GM23338 (cell line): ENCODE measurements at regions not wholly inside any gene's neighbourhood (a gene's known extent, or its start where the extent isn't known, plus 50 kb on each side); places are given as distances from the start of the nearest gene placed in this dataset.

Experiments
- ATAC-seq: fragments of 200-7000 bp; cut with Tn5 transposase; 3 replicates; pipeline ENCODE4 v1.9.1; 2020
- DNase-seq: peaks from one replicate; pipeline ENCODE4 v3.0.0-alpha.2; 2015; ENCODE audit warnings: low spot score
- H2AFZ ChIP-seq: fragments of 200-600 bp; sonication (generic); 2 replicates; pipeline ENCODE4 v1.8.0; 2016; ENCODE audit warnings: antibody characterized with exemption, mild to moderate bottlenecking, moderate library complexity
- H3F3A ChIP-seq: fragments of 200-600 bp; sonication (generic); replicated peaks from 2 replicates; pipeline ENCODE4 v1.8.0; 2017; ENCODE audit warnings: antibody characterized with exemption, mixed run types, low read depth
- H3K27ac ChIP-seq: fragments of 200-600 bp; sonication (generic); 2 replicates; pipeline ENCODE4 v1.6.1; 2016; ENCODE audit warnings: low read depth
- H3K27me3 ChIP-seq: fragments of 200-600 bp; sonication (generic); 2 replicates; pipeline ENCODE4 v1.8.0; 2016; ENCODE audit warnings: mild to moderate bottlenecking, mixed run types, moderate library complexity; ENCODE audit not compliant: insufficient read depth
- H3K36me3 ChIP-seq: fragments of 200-600 bp; sonication (generic); 2 replicates; pipeline ENCODE4 v1.8.0; 2016; ENCODE audit warnings: mild to moderate bottlenecking; ENCODE audit not compliant: insufficient read depth
- H3K4me1 ChIP-seq: fragments of 200-600 bp; sonication (generic); 2 replicates; pipeline ENCODE4 v1.8.0; 2016; ENCODE audit warnings: mild to moderate bottlenecking, moderate library complexity; ENCODE audit not compliant: insufficient read depth
- H3K4me2 ChIP-seq: fragments of 200-600 bp; sonication (generic); 2 replicates; pipeline ENCODE4 v1.7.1; 2017; ENCODE audit warnings: mixed run types
- H3K4me3 ChIP-seq: fragments of 200-600 bp; sonication (generic); 2 replicates; pipeline ENCODE4 v1.6.1; 2016; ENCODE audit warnings: mixed run types
- H3K79me2 ChIP-seq: fragments of 200-600 bp; sonication (generic); replicated peaks from 2 replicates; pipeline ENCODE4 v1.8.0; 2017; ENCODE audit warnings: mild to moderate bottlenecking; ENCODE audit not compliant: insufficient read depth
- H3K9me2 ChIP-seq: fragments of 200-600 bp; sonication (generic); 2 replicates; pipeline ENCODE4 v1.8.0; 2017; ENCODE audit not compliant: insufficient read depth
- H4K20me1 ChIP-seq: fragments of 200-600 bp; sonication (generic); replicated peaks from 2 replicates; pipeline ENCODE4 v1.8.0; 2017; ENCODE audit warnings: mild to moderate bottlenecking; ENCODE audit not compliant: insufficient read depth
- H3K27ac Mint-ChIP-seq: 2 replicates; pipeline ENCODE4 v1.8.0; 2020; ENCODE audit warnings: inconsistent platforms, mild to moderate bottlenecking, moderate library complexity, mixed read lengths
- H3K27me3 Mint-ChIP-seq: 3 replicates; pipeline ENCODE4 v1.8.0; 2022; ENCODE audit warnings: low read depth, mild to moderate bottlenecking, moderate library complexity, mixed read lengths, inconsistent platforms; ENCODE audit not compliant: insufficient read depth, poor library complexity
- H3K36me3 Mint-ChIP-seq: 3 replicates; pipeline ENCODE4 v1.8.0; 2021; ENCODE audit warnings: low read depth, mild to moderate bottlenecking, inconsistent platforms, moderate library complexity, mixed read lengths
- H3K4me1 Mint-ChIP-seq: 3 replicates; pipeline ENCODE4 v1.8.0; 2020; ENCODE audit warnings: mild to moderate bottlenecking, inconsistent platforms, mixed read lengths
- H3K4me3 Mint-ChIP-seq: 3 replicates; pipeline ENCODE4 v1.8.0; 2021; ENCODE audit warnings: moderate library complexity, mild to moderate bottlenecking, inconsistent platforms, mixed read lengths
- H3K9me3 Mint-ChIP-seq: 3 replicates; pipeline ENCODE4 v1.8.0; 2020; ENCODE audit warnings: moderate library complexity, mild to moderate bottlenecking, inconsistent platforms, mixed read lengths
- CREB1 ChIP-seq: fragments of 250-450 bp; sonication (Bioruptor Pico); IDR thresholded peaks from 2 replicates; pipeline ENCODE4 v1.5.0; 2020; ENCODE audit warnings: low read depth, mild to moderate bottlenecking, moderate library complexity
- EZH2 ChIP-seq: fragments of 200-600 bp; sonication (generic); IDR thresholded peaks from one replicate; pipeline ENCODE4 v1.8.0; 2017; ENCODE audit warnings: antibody characterized with exemption, mild to moderate bottlenecking, low read depth; ENCODE audit not compliant: unreplicated experiment
- EZH2phosphoT487 ChIP-seq: fragments of 200-600 bp; sonication (generic); IDR thresholded peaks from one replicate; pipeline ENCODE4 v1.8.1; 2018; ENCODE audit warnings: antibody characterized with exemption; ENCODE audit not compliant: unreplicated experiment
- JUNB ChIP-seq: IDR thresholded peaks from one replicate; pipeline ENCODE4 v1.6.1; 2016; ENCODE audit warnings: antibody characterized with exemption; ENCODE audit not compliant: unreplicated experiment
- NANOG ChIP-seq: IDR thresholded peaks from 2 replicates; pipeline ENCODE4 v1.6.1; 2016; ENCODE audit warnings: antibody characterized with exemption, borderline replicate concordance
- POLR2AphosphoS5 ChIP-seq: IDR thresholded peaks from 2 replicates; pipeline ENCODE4 v1.6.1; 2016; ENCODE audit warnings: antibody characterized with exemption, low read depth
- STAT1 ChIP-seq: IDR thresholded peaks from one replicate; pipeline ENCODE4 v1.6.1; 2016; ENCODE audit warnings: antibody characterized with exemption; ENCODE audit not compliant: unreplicated experiment
- ZNF114 ChIP-seq: fragments of 250-450 bp; sonication (Bioruptor Pico); IDR thresholded peaks from 2 replicates; pipeline ENCODE4 v1.5.0; 2020; ENCODE audit warnings: mild to moderate bottlenecking, moderate library complexity
- ZNF331 ChIP-seq: fragments of 250-450 bp; sonication (Bioruptor Pico); IDR thresholded peaks from 2 replicates; pipeline ENCODE4 v1.5.0; 2020; ENCODE audit warnings: low read depth, mild to moderate bottlenecking, moderate library complexity
- TF ChIP-seq, protein P1 (sequence below): IDR thresholded peaks from one replicate; pipeline ENCODE4 v1.6.1; 2018; ENCODE audit warnings: antibody characterized with exemption; ENCODE audit not compliant: unreplicated experiment
- TF ChIP-seq, protein P2 (sequence below): IDR thresholded peaks from 2 replicates; pipeline ENCODE4 v1.6.1; 2016; ENCODE audit warnings: antibody characterized with exemption
- TF ChIP-seq, protein P3 (sequence below): fragments of 250-450 bp; sonication (Bioruptor Pico); IDR thresholded peaks from 2 replicates; pipeline ENCODE4 v1.5.0; 2020; ENCODE audit warnings: mild to moderate bottlenecking, moderate library complexity
- TF ChIP-seq, protein P4 (sequence below), 2 experiments: fragments of 200-600 bp in 1 of 2; sonication (generic) in 1 of 2; conservative IDR thresholded peaks; 2 replicates each; pipeline versions ENCODE4 v1.5.1 to v1.6.1; 2016 to 2017; ENCODE audit warnings: antibody characterized with exemption in 2 of 2, low read depth in 2 of 2, mild to moderate bottlenecking in 2 of 2, moderate library complexity in 1 of 2

DNA sequence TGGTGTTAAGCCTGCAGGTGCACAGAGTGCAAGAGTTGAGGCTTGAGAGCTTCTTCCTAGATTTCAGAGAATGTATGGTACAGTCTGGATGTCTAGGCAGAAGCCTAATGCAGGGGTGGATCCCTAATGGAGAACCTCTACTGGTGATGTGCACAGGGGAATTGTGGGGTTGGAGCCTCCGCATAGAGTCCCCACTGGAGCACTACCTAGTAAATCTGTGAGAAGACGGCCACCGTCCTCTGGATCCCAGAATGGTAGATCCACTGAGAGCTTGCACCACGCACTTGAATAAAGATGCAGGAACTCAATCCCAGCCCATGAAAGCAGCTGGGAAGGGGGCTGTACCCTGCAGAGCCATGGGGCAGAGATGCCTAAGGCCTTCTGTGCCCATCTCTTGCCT, 699.4 kb upstream of the FAM174A start:
- DNase-seq (no peak), ATAC-seq (no peak)
- Mint-ChIP-seq H3K4me1 (no peaks in the 10 kb centered on the region), H3K27ac (no peak overlapping the region), H3K9me3 (no peaks in the 10 kb centered on the region), H3K27me3 (no peaks in the 10 kb centered on the region), H3K4me3 (no peak overlapping the region), H3K36me3 (no peaks in the 10 kb centered on the region)
- no peak overlapping the region for H3K4me3 ChIP-seq
- no peaks in the 10 kb centered on the region for H3F3A ChIP-seq
- no peaks in the 10 kb centered on the region for H3K27me3 ChIP-seq
- no peaks in the 10 kb centered on the region for H3K36me3 ChIP-seq
- no peak overlapping the region for H3K4me2 ChIP-seq
- no peaks in the 10 kb centered on the region for H3K79me2 ChIP-seq
- H3K27ac ChIP-seq = no peak overlapping the region
- H4K20me1 ChIP-seq = no peaks in the 10 kb centered on the region
- no peak for TF ChIP-seq POLR2AphosphoS5
- no peak for TF ChIP-seq NANOG
- TF ChIP-seq, protein P1, sequence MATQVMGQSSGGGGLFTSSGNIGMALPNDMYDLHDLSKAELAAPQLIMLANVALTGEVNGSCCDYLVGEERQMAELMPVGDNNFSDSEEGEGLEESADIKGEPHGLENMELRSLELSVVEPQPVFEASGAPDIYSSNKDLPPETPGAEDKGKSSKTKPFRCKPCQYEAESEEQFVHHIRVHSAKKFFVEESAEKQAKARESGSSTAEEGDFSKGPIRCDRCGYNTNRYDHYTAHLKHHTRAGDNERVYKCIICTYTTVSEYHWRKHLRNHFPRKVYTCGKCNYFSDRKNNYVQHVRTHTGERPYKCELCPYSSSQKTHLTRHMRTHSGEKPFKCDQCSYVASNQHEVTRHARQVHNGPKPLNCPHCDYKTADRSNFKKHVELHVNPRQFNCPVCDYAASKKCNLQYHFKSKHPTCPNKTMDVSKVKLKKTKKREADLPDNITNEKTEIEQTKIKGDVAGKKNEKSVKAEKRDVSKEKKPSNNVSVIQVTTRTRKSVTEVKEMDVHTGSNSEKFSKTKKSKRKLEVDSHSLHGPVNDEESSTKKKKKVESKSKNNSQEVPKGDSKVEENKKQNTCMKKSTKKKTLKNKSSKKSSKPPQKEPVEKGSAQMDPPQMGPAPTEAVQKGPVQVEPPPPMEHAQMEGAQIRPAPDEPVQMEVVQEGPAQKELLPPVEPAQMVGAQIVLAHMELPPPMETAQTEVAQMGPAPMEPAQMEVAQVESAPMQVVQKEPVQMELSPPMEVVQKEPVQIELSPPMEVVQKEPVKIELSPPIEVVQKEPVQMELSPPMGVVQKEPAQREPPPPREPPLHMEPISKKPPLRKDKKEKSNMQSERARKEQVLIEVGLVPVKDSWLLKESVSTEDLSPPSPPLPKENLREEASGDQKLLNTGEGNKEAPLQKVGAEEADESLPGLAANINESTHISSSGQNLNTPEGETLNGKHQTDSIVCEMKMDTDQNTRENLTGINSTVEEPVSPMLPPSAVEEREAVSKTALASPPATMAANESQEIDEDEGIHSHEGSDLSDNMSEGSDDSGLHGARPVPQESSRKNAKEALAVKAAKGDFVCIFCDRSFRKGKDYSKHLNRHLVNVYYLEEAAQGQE = no peak
- TF ChIP-seq STAT1 = no peak
- TF ChIP-seq ZNF331 (CRISPR knock-in tag) = no peak
- no peak for TF ChIP-seq JUNB
- TF ChIP-seq, protein P2, sequence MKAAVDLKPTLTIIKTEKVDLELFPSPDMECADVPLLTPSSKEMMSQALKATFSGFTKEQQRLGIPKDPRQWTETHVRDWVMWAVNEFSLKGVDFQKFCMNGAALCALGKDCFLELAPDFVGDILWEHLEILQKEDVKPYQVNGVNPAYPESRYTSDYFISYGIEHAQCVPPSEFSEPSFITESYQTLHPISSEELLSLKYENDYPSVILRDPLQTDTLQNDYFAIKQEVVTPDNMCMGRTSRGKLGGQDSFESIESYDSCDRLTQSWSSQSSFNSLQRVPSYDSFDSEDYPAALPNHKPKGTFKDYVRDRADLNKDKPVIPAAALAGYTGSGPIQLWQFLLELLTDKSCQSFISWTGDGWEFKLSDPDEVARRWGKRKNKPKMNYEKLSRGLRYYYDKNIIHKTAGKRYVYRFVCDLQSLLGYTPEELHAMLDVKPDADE = no peak
- no peak for TF ChIP-seq EZH2
- no peak for TF ChIP-seq EZH2phosphoT487
- TF ChIP-seq, protein P3, sequence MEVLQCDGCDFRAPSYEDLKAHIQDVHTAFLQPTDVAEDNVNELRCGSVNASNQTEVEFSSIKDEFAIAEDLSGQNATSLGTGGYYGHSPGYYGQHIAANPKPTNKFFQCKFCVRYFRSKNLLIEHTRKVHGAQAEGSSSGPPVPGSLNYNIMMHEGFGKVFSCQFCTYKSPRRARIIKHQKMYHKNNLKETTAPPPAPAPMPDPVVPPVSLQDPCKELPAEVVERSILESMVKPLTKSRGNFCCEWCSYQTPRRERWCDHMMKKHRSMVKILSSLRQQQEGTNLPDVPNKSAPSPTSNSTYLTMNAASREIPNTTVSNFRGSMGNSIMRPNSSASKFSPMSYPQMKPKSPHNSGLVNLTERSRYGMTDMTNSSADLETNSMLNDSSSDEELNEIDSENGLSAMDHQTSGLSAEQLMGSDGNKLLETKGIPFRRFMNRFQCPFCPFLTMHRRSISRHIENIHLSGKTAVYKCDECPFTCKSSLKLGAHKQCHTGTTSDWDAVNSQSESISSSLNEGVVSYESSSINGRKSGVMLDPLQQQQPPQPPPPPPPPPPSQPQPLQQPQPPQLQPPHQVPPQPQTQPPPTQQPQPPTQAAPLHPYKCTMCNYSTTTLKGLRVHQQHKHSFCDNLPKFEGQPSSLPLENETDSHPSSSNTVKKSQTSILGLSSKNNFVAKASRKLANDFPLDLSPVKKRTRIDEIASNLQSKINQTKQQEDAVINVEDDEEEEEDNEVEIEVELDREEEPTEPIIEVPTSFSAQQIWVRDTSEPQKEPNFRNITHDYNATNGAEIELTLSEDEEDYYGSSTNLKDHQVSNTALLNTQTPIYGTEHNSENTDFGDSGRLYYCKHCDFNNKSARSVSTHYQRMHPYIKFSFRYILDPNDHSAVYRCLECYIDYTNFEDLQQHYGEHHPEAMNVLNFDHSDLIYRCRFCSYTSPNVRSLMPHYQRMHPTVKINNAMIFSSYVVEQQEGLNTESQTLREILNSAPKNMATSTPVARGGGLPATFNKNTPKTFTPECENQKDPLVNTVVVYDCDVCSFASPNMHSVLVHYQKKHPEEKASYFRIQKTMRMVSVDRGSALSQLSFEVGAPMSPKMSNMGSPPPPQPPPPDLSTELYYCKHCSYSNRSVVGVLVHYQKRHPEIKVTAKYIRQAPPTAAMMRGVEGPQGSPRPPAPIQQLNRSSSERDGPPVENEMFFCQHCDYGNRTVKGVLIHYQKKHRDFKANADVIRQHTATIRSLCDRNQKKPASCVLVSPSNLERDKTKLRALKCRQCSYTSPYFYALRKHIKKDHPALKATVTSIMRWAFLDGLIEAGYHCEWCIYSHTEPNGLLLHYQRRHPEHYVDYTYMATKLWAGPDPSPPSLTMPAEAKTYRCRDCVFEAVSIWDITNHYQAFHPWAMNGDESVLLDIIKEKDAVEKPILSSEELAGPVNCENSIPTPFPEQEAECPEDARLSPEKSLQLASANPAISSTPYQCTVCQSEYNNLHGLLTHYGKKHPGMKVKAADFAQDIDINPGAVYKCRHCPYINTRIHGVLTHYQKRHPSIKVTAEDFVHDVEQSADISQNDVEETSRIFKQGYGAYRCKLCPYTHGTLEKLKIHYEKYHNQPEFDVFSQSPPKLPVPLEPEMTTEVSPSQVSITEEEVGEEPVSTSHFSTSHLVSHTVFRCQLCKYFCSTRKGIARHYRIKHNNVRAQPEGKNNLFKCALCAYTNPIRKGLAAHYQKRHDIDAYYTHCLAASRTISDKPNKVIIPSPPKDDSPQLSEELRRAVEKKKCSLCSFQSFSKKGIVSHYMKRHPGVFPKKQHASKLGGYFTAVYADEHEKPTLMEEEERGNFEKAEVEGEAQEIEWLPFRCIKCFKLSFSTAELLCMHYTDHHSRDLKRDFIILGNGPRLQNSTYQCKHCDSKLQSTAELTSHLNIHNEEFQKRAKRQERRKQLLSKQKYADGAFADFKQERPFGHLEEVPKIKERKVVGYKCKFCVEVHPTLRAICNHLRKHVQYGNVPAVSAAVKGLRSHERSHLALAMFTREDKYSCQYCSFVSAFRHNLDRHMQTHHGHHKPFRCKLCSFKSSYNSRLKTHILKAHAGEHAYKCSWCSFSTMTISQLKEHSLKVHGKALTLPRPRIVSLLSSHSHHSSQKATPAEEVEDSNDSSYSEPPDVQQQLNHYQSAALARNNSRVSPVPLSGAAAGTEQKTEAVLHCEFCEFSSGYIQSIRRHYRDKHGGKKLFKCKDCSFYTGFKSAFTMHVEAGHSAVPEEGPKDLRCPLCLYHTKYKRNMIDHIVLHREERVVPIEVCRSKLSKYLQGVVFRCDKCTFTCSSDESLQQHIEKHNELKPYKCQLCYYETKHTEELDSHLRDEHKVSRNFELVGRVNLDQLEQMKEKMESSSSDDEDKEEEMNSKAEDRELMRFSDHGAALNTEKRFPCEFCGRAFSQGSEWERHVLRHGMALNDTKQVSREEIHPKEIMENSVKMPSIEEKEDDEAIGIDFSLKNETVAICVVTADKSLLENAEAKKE = no peak
- TF ChIP-seq, protein P4, sequence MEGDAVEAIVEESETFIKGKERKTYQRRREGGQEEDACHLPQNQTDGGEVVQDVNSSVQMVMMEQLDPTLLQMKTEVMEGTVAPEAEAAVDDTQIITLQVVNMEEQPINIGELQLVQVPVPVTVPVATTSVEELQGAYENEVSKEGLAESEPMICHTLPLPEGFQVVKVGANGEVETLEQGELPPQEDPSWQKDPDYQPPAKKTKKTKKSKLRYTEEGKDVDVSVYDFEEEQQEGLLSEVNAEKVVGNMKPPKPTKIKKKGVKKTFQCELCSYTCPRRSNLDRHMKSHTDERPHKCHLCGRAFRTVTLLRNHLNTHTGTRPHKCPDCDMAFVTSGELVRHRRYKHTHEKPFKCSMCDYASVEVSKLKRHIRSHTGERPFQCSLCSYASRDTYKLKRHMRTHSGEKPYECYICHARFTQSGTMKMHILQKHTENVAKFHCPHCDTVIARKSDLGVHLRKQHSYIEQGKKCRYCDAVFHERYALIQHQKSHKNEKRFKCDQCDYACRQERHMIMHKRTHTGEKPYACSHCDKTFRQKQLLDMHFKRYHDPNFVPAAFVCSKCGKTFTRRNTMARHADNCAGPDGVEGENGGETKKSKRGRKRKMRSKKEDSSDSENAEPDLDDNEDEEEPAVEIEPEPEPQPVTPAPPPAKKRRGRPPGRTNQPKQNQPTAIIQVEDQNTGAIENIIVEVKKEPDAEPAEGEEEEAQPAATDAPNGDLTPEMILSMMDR (conservative IDR thresholded peaks at IDR 0.05; ENCODE audit: low read depth in 2 of 2) = no peak
- no peak for TF ChIP-seq ZNF114 (CRISPR knock-in tag)
- no peak for TF ChIP-seq CREB1 (CRISPR knock-in tag)
- no peaks in the 10 kb centered on the region for H3K9me2 ChIP-seq
- no peaks in the 10 kb centered on the region for H3K4me1 ChIP-seq
- H2AFZ ChIP-seq = no peak overlapping the region
